Ovary (tissue), 3 donors: ENCODE measurements at regions not wholly inside any gene's neighbourhood (a gene's known extent, or its start where the extent isn't known, plus 50 kb on each side); places are given as distances from the start of the nearest gene placed in this dataset.

Experiments
- CTCF ChIP-seq, 3 donors: fragments of 450-650 bp in 2 of 3; fragments of 200-600 bp in 1 of 3; IDR thresholded peaks; one replicate each; pipeline versions ENCODE4 v1.5.1 to v1.8.0; 2016 to 2022; ENCODE audit warnings: antibody characterized with exemption in 3 of 3, mild to moderate bottlenecking in 1 of 3
- EP300 ChIP-seq: sonication (generic); formaldehyde crosslinking; IDR thresholded peaks from one replicate; pipeline ENCODE4 v1.6.1; 2017; ENCODE audit warnings: antibody characterized with exemption
- POLR2A ChIP-seq: fragments of 450-650 bp; IDR thresholded peaks from one replicate; pipeline ENCODE4 v1.6.1; 2017; ENCODE audit warnings: antibody characterized with exemption, mild to moderate bottlenecking, moderate library complexity
- donor health status: DM: no; HTN: no; CAD: no.

DNA sequence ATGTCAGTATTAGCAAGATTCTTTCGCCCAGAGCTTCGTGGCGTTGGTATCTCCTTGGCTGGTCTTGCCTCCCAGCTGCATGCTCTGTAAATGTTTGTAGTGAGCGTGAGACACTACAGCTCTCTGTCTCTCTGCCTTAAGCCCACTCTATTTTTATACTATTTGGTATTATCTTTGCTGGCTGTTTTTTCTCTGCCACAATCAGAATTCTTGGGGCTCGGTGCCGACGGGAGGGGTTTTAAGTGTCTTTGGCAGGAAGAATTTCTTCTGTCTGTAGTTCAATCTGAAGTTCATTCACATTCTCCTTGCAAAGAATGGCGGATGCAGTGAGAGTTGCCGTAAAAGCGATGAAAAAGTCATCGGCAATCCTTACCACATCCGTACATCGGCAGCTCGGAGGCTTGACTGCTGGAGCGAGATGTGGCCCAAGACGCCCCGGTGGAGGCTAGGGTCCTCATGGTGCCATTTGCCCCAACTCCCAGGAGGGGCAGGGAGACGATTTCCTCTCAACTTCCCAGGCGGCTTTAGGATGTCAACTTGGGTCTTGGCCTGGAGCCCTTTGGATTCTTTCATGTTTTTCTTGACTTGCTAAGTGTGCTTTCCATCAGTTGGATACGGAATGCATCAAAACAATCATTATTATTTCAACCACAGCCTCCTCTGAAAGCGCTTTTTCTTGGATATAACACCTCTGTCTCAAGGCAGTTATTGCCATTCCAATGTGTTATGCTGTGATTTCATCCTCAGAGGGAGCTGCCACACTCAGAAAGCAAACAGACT lies 132.3 kb upstream of the SDK2 start:
- no peak for TF ChIP-seq CTCF (IDR thresholded peaks at IDR 0.05)
- TF ChIP-seq EP300: no peak
- no peak for TF ChIP-seq POLR2A
